ENCODE measurements at regions not wholly inside any gene's neighbourhood (a gene's known extent, or its start where the extent isn't known, plus 50 kb on each side); places are given as distances from the start of the nearest gene placed in this dataset.
"Not testable (repeated sequence)": the region's sequence is repeated elsewhere in the genome, so short reads cannot be mapped to it uniquely, and the experiment has no call there.

GRCh38 chr10:90294821-90295540 is 562.9 kb downstream of the HTR7 start:
- not testable (repeated sequence) for H3K4me3 ChIP-seq; DNase-seq (ENCODE audit: low read depth in 1 of 2, low spot score in 2 of 2)

GRCh38 chr10:90302031-90302430 is 555.8 kb downstream of the HTR7 start:
- DNase-seq (ENCODE audit: low read depth in 1 of 2, low spot score in 2 of 2) = not testable (repeated sequence)

More at GRCh38 chr10:90294821-90295540, 562.9 kb downstream of the HTR7 start:
- H3K36me3 ChIP-seq; H3K9me3 ChIP-seq (replicated peaks); H3K4me1 ChIP-seq (replicated peaks); H3K27me3 ChIP-seq (replicated peaks); H3K27ac ChIP-seq: not testable (repeated sequence)

GRCh38 chr10:90302758-90303481 is 554.9 kb downstream of the HTR7 start:
- DNase-seq (ENCODE audit: low read depth in 1 of 2, low spot score in 2 of 2) = no peak
- Histone ChIP-seq H3K36me3 (no peaks in the 10 kb centered on the region), H3K4me1 (replicated peaks) (peaks cover 21% of the 10 kb centered on the region), H3K27ac (no peak overlapping the region), H3K27me3 (replicated peaks) (no peaks in the 10 kb centered on the region), H3K4me3 (no peak overlapping the region), H3K9me3 (replicated peaks) (no peaks in the 10 kb centered on the region)

More at GRCh38 chr10:90302031-90302430, 555.8 kb downstream of the HTR7 start:
- not testable (repeated sequence) for H3K27ac ChIP-seq; H3K27me3 ChIP-seq (replicated peaks); H3K36me3 ChIP-seq; H3K4me3 ChIP-seq; H3K9me3 ChIP-seq (replicated peaks)
- H3K4me1 ChIP-seq (replicated peaks) = peaks cover 16% of the 10 kb centered on the region

GRCh38 chr10:90304533-90304932 is 553.3 kb downstream of the HTR7 start:
- Histone ChIP-seq H3K4me1 (replicated peaks) (peaks cover 26% of the 10 kb centered on the region), H3K4me3 (no peak overlapping the region), H3K27me3 (replicated peaks) (no peaks in the 10 kb centered on the region), H3K36me3 (no peaks in the 10 kb centered on the region), H3K9me3 (replicated peaks) (no peaks in the 10 kb centered on the region), H3K27ac (no peak overlapping the region)
- no peak for DNase-seq (ENCODE audit: low read depth in 1 of 2, low spot score in 2 of 2)

- Histone ChIP-seq H3K27me3 (replicated peaks) (no peaks in the 10 kb centered on the region), H3K9me3 (replicated peaks) (no peaks in the 10 kb centered on the region), H3K4me1 (replicated peaks) (peaks cover 26% of the 10 kb centered on the region), H3K27ac (peak overlapping the region; percentile 57), H3K4me3 (no peak overlapping the region), H3K36me3 (no peaks in the 10 kb centered on the region)
- peak; percentile 65 to 87 for DNase-seq (ENCODE audit: low read depth in 1 of 2, low spot score in 2 of 2)
Measured at GRCh38 chr10:90306187-90306586, 551.7 kb downstream of the HTR7 start.

GRCh38 chr10:90308223-90308622 is 549.6 kb downstream of the HTR7 start:
- H3K27me3 ChIP-seq (replicated peaks) = no peaks in the 10 kb centered on the region
- peaks cover 26% of the 10 kb centered on the region for H3K4me1 ChIP-seq (replicated peaks)
- H3K27ac ChIP-seq = peak overlapping the region; percentile 68
- DNase-seq (ENCODE audit: low read depth in 1 of 2, low spot score in 2 of 2) = peak; percentile 62 to 83
- H3K4me3 ChIP-seq = no peak overlapping the region
- H3K9me3 ChIP-seq (replicated peaks) = no peaks in the 10 kb centered on the region
- H3K36me3 ChIP-seq = no peaks in the 10 kb centered on the region

GRCh38 chr10:90313576-90314325 is 544.1 kb downstream of the HTR7 start:
- no peak for DNase-seq (ENCODE audit: low read depth in 1 of 2, low spot score in 2 of 2)
- H3K27me3 ChIP-seq (replicated peaks) = no peaks in the 10 kb centered on the region
- H3K4me1 ChIP-seq (replicated peaks) = peaks cover 5% of the 10 kb centered on the region
- H3K27ac ChIP-seq = no peak overlapping the region
- H3K36me3 ChIP-seq = no peaks in the 10 kb centered on the region
- H3K9me3 ChIP-seq (replicated peaks) = no peaks in the 10 kb centered on the region
- H3K4me3 ChIP-seq = no peak overlapping the region

- Histone ChIP-seq H3K27ac (no peak overlapping the region), H3K9me3 (replicated peaks) (no peaks in the 10 kb centered on the region), H3K4me3 (no peak overlapping the region), H3K4me1 (replicated peaks) (peaks cover 12% of the 10 kb centered on the region), H3K36me3 (no peaks in the 10 kb centered on the region), H3K27me3 (replicated peaks) (no peaks in the 10 kb centered on the region)
- no peak for DNase-seq (ENCODE audit: low read depth in 1 of 2, low spot score in 2 of 2)
Measured at GRCh38 chr10:90314718-90315117, 543.1 kb downstream of the HTR7 start.

GRCh38 chr10:90317172-90317571 is 540.7 kb downstream of the HTR7 start:
- H3K27ac ChIP-seq = no peak overlapping the region
- no peak for DNase-seq (ENCODE audit: low read depth in 1 of 2, low spot score in 2 of 2)
- no peak overlapping the region for H3K4me3 ChIP-seq
- H3K4me1 ChIP-seq (replicated peaks) = peaks cover 13% of the 10 kb centered on the region
- H3K36me3 ChIP-seq = no peaks in the 10 kb centered on the region
- no peaks in the 10 kb centered on the region for H3K9me3 ChIP-seq (replicated peaks)
- H3K27me3 ChIP-seq (replicated peaks) = no peaks in the 10 kb centered on the region

GRCh38 chr10:90318659-90319058 is 539.2 kb downstream of the HTR7 start:
- H3K4me1 ChIP-seq (replicated peaks) = peaks cover 13% of the 10 kb centered on the region
- no peak for DNase-seq (ENCODE audit: low read depth in 1 of 2, low spot score in 2 of 2)
- no peaks in the 10 kb centered on the region for H3K27me3 ChIP-seq (replicated peaks)
- H3K36me3 ChIP-seq = no peaks in the 10 kb centered on the region
- H3K9me3 ChIP-seq (replicated peaks) = no peaks in the 10 kb centered on the region
- no peak overlapping the region for H3K27ac ChIP-seq
- H3K4me3 ChIP-seq = no peak overlapping the region

GRCh38 chr10:90319188-90319914 is 538.5 kb downstream of the HTR7 start:
- peaks cover 13% of the 10 kb centered on the region for H3K4me1 ChIP-seq (replicated peaks)
- H3K27ac ChIP-seq = no peak overlapping the region
- DNase-seq (ENCODE audit: low read depth in 1 of 2, low spot score in 2 of 2) = peak; percentile 58 to 72
- H3K36me3 ChIP-seq = no peaks in the 10 kb centered on the region
- no peaks in the 10 kb centered on the region for H3K27me3 ChIP-seq (replicated peaks)
- no peaks in the 10 kb centered on the region for H3K9me3 ChIP-seq (replicated peaks)
- H3K4me3 ChIP-seq = no peak overlapping the region

GRCh38 chr10:90321132-90321816 is 536.6 kb downstream of the HTR7 start:
- H3K9me3 ChIP-seq (replicated peaks) = no peaks in the 10 kb centered on the region
- H3K27ac ChIP-seq = no peak overlapping the region
- no peaks in the 10 kb centered on the region for H3K27me3 ChIP-seq (replicated peaks)
- no peak for DNase-seq (ENCODE audit: low read depth in 1 of 2, low spot score in 2 of 2)
- peaks cover 13% of the 10 kb centered on the region for H3K4me1 ChIP-seq (replicated peaks)
- no peaks in the 10 kb centered on the region for H3K36me3 ChIP-seq
- H3K4me3 ChIP-seq = no peak overlapping the region

All from SJSA1 (cell line).